ENCODE measurements at regions not wholly inside any gene's neighbourhood (a gene's known extent, or its start where the extent isn't known, plus 50 kb on each side); places are given as distances from the start of the nearest gene placed in this dataset.

- TF ChIP-seq CTCF (IDR thresholded peaks at IDR 0.05; ENCODE audit: insufficient read depth, low read length, poor library complexity, severe bottlenecking) = no peak
- no peak overlapping the region for H3K4me3 ChIP-seq (replicated peaks; ENCODE audit: low read depth, low read length)
- H3K36me3 ChIP-seq (ENCODE audit: control insufficient read depth, insufficient read depth, low read length) = no peaks in the 10 kb centered on the region
- H3K27me3 ChIP-seq (replicated peaks; ENCODE audit: control insufficient read depth, insufficient read depth, low read length) = peaks cover 2% of the 10 kb centered on the region; the same call in 1 of the 2 replicates
- no peak for DNase-seq (ENCODE audit: extremely low read depth, insufficient read length)
Observed at GRCh38 chr11:115759622-115760460, 255.6 kb upstream of the CADM1 start.

- no peak overlapping the region for H3K4me3 ChIP-seq (replicated peaks; ENCODE audit: low read depth, low read length)
- no peaks in the 10 kb centered on the region for H3K36me3 ChIP-seq (ENCODE audit: control insufficient read depth, insufficient read depth, low read length)
- DNase-seq (ENCODE audit: extremely low read depth, insufficient read length) = no peak
- peaks cover 2% of the 10 kb centered on the region; the same call in 1 of the 2 replicates for H3K27me3 ChIP-seq (replicated peaks; ENCODE audit: control insufficient read depth, insufficient read depth, low read length)
- no peak for TF ChIP-seq CTCF (IDR thresholded peaks at IDR 0.05; ENCODE audit: insufficient read depth, low read length, poor library complexity, severe bottlenecking)
Observed at GRCh38 chr11:115758011-115758410, 253.8 kb upstream of the CADM1 start.

DNA sequence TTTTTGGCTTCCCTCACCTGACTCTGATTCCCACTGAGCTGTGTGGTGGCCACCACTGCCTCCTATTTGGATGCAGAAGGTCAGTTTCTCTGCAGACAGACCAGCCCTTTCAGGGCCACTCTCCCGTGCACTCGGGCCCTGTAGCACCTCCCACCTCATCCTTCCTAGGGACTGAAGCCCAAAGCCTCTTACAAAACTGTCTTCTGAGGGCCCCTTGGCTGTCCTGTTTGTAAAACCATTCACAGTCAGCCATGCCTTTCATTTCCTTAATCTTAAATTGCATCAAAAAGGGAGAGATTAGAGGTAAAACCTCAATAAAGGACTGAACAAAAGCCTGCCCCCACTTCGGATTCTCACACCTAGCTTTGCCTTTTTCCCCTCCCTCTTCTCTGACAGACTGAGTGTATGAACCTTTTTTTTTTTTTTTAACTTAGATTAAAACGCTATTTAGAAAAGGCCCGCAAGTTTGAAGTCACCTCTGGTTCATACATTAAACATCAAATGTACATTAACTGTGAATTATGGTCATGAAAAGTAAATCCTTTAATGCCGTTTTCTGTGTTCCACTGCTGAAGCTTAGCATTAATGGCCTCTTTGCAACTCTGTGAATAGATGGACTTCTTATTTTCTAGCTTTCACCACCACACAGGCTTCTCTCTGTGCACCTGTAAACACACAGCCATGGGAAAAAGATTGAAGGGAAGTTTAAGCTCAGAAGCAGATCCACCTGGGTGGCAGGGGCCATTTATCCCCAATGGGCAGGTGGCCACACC is 247.2 kb upstream of the CADM1 start:
- no peak for TF ChIP-seq CTCF (IDR thresholded peaks at IDR 0.05; ENCODE audit: insufficient read depth, low read length, poor library complexity, severe bottlenecking)
- Histone ChIP-seq H3K27me3 (replicated peaks; ENCODE audit: control insufficient read depth, insufficient read depth, low read length) (no peaks in the 10 kb centered on the region; the same call in none of the 2 replicates), H3K36me3 (ENCODE audit: control insufficient read depth, insufficient read depth, low read length) (no peaks in the 10 kb centered on the region), H3K4me3 (replicated peaks; ENCODE audit: low read depth, low read length) (no peak overlapping the region)
- DNase-seq (ENCODE audit: extremely low read depth, insufficient read length) = no peak

GRCh38 chr11:115745610-115746512 is 241.6 kb upstream of the CADM1 start:
- DNase-seq (ENCODE audit: extremely low read depth, insufficient read length) = no peak
- TF ChIP-seq CTCF (IDR thresholded peaks at IDR 0.05; ENCODE audit: insufficient read depth, low read length, poor library complexity, severe bottlenecking) = no peak
- Histone ChIP-seq H3K36me3 (ENCODE audit: control insufficient read depth, insufficient read depth, low read length) (no peaks in the 10 kb centered on the region), H3K27me3 (replicated peaks; ENCODE audit: control insufficient read depth, insufficient read depth, low read length) (peaks cover 2% of the 10 kb centered on the region; the same call in 1 of the 2 replicates), H3K4me3 (replicated peaks; ENCODE audit: low read depth, low read length) (no peak overlapping the region)

GRCh38 chr11:115745066-115745465 is 240.9 kb upstream of the CADM1 start:
- Histone ChIP-seq H3K27me3 (replicated peaks; ENCODE audit: control insufficient read depth, insufficient read depth, low read length) (peaks cover 2% of the 10 kb centered on the region; the same call in 1 of the 2 replicates), H3K4me3 (replicated peaks; ENCODE audit: low read depth, low read length) (no peak overlapping the region), H3K36me3 (ENCODE audit: control insufficient read depth, insufficient read depth, low read length) (no peaks in the 10 kb centered on the region)
- no peak for DNase-seq (ENCODE audit: extremely low read depth, insufficient read length)
- no peak for TF ChIP-seq CTCF (IDR thresholded peaks at IDR 0.05; ENCODE audit: insufficient read depth, low read length, poor library complexity, severe bottlenecking)
